ENCODE measurements at regions not wholly inside any gene's neighbourhood (a gene's known extent, or its start where the extent isn't known, plus 50 kb on each side); places are given as distances from the start of the nearest gene placed in this dataset.

DNA sequence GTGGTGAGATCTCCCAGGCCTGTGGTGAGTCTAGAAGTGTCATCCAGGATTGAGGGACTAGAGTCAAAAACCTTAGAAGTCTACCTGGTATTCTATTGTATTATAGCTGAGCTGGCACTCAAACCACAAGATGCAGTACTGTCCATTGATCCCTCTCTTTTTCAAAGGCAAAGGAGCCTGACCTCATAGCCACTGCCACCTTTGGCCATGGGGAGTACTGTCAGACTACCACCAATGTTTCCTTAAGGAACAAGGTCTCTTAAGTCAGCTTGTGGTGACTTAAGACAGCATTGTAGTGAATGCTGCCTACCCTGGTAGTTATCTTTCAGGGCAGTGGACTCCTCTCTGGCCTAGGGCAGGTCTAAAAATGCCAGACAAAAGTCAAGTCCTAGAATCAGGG is 878.0 kb upstream of the MDGA2 start:
- TF ChIP-seq EZH2 (IDR thresholded peaks at IDR 0.05; ENCODE audit: low read depth) = no peak
- TF ChIP-seq, protein P1, sequence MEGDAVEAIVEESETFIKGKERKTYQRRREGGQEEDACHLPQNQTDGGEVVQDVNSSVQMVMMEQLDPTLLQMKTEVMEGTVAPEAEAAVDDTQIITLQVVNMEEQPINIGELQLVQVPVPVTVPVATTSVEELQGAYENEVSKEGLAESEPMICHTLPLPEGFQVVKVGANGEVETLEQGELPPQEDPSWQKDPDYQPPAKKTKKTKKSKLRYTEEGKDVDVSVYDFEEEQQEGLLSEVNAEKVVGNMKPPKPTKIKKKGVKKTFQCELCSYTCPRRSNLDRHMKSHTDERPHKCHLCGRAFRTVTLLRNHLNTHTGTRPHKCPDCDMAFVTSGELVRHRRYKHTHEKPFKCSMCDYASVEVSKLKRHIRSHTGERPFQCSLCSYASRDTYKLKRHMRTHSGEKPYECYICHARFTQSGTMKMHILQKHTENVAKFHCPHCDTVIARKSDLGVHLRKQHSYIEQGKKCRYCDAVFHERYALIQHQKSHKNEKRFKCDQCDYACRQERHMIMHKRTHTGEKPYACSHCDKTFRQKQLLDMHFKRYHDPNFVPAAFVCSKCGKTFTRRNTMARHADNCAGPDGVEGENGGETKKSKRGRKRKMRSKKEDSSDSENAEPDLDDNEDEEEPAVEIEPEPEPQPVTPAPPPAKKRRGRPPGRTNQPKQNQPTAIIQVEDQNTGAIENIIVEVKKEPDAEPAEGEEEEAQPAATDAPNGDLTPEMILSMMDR (conservative IDR thresholded peaks at IDR 0.05) = no peak

Data from PC-9 (cell line).